ENCODE measurements at regions not wholly inside any gene's neighbourhood (a gene's known extent, or its start where the extent isn't known, plus 50 kb on each side); places are given as distances from the start of the nearest gene placed in this dataset.

DNA sequence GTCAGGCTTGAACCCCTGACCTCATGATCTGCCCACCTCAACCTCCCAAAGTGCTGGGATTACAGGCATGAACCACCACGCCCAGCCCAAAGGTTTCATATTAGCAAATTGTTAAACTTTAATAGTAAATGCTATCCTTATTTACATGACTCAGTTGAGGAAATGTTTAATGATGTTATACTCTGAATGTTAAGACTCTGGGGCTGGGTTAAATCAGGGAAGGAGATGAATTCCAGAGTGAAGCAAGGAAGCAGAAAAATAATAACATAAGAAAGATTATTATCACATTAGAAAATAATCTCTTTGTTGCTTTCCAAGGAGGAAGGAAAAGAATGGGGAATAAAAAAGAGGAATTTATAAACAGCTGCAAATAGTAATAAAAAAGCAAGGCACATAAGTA lies 105.3 kb downstream of the PTGS2 start:
- TF ChIP-seq, protein P1, sequence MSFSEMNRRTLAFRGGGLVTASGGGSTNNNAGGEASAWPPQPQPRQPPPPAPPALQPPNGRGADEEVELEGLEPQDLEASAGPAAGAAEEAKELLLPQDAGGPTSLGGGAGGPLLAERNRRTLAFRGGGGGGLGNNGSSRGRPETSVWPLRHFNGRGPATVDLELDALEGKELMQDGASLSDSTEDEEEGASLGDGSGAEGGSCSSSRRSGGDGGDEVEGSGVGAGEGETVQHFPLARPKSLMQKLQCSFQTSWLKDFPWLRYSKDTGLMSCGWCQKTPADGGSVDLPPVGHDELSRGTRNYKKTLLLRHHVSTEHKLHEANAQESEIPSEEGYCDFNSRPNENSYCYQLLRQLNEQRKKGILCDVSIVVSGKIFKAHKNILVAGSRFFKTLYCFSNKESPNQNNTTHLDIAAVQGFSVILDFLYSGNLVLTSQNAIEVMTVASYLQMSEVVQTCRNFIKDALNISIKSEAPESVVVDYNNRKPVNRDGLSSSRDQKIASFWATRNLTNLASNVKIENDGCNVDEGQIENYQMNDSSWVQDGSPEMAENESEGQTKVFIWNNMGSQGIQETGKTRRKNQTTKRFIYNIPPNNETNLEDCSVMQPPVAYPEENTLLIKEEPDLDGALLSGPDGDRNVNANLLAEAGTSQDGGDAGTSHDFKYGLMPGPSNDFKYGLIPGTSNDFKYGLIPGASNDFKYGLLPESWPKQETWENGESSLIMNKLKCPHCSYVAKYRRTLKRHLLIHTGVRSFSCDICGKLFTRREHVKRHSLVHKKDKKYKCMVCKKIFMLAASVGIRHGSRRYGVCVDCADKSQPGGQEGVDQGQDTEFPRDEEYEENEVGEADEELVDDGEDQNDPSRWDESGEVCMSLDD (tag by site-specific recombination; IDR thresholded peaks at IDR 0.05), result no peak
- TF ChIP-seq ZNF521 (tag by site-specific recombination; IDR thresholded peaks at IDR 0.05) (no peak), ZSCAN16 (tag by site-specific recombination; IDR thresholded peaks at IDR 0.05) (no peak), ZNF394 (tag by site-specific recombination; IDR thresholded peaks at IDR 0.05; ENCODE audit: borderline replicate concordance) (no peak), ZNF133 (tag by site-specific recombination; IDR thresholded peaks at IDR 0.05) (no peak), ZNF350 (tag by site-specific recombination; IDR thresholded peaks at IDR 0.05) (no peak), ZNF501 (tag by site-specific recombination; IDR thresholded peaks at IDR 0.05) (no peak), ZNF311 (tag by site-specific recombination; IDR thresholded peaks at IDR 0.05; ENCODE audit: borderline replicate concordance) (no peak), ZBTB20 (tag by site-specific recombination; IDR thresholded peaks at IDR 0.05) (no peak), ZNF843 (tag by site-specific recombination; IDR thresholded peaks at IDR 0.05) (no peak)
- TF ChIP-seq, protein P2, sequence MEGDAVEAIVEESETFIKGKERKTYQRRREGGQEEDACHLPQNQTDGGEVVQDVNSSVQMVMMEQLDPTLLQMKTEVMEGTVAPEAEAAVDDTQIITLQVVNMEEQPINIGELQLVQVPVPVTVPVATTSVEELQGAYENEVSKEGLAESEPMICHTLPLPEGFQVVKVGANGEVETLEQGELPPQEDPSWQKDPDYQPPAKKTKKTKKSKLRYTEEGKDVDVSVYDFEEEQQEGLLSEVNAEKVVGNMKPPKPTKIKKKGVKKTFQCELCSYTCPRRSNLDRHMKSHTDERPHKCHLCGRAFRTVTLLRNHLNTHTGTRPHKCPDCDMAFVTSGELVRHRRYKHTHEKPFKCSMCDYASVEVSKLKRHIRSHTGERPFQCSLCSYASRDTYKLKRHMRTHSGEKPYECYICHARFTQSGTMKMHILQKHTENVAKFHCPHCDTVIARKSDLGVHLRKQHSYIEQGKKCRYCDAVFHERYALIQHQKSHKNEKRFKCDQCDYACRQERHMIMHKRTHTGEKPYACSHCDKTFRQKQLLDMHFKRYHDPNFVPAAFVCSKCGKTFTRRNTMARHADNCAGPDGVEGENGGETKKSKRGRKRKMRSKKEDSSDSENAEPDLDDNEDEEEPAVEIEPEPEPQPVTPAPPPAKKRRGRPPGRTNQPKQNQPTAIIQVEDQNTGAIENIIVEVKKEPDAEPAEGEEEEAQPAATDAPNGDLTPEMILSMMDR (tag by site-specific recombination; IDR thresholded peaks at IDR 0.05), result no peak
- TF ChIP-seq, protein P3, sequence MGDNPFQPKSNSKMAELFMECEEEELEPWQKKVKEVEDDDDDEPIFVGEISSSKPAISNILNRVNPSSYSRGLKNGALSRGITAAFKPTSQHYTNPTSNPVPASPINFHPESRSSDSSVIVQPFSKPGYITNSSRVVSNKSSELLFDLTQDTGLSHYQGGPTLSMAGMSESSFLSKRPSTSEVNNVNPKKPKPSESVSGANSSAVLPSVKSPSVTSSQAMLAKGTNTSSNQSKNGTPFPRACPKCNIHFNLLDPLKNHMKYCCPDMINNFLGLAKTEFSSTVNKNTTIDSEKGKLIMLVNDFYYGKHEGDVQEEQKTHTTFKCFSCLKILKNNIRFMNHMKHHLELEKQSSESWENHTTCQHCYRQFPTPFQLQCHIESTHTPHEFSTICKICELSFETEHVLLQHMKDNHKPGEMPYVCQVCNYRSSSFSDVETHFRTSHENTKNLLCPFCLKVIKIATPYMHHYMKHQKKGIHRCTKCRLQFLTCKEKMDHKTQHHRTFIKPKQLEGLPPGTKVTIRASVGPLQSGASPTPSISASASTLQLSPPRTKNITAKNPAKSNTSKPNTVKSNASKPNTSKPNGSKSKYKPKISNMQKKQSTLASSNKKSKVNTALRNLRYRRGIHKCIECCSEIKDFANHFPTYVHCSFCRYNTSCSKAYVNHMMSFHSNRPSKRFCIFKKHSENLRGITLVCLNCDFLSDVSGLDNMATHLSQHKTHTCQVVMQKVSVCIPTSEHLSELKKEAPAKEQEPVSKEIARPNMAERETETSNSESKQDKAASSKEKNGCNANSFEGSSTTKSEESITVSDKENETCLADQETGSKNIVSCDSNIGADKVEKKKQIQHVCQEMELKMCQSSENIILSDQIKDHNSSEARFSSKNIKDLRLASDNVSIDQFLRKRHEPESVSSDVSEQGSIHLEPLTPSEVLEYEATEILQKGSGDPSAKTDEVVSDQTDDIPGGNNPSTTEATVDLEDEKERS (tag by site-specific recombination; IDR thresholded peaks at IDR 0.05), result no peak
- TF ChIP-seq, protein P4, sequence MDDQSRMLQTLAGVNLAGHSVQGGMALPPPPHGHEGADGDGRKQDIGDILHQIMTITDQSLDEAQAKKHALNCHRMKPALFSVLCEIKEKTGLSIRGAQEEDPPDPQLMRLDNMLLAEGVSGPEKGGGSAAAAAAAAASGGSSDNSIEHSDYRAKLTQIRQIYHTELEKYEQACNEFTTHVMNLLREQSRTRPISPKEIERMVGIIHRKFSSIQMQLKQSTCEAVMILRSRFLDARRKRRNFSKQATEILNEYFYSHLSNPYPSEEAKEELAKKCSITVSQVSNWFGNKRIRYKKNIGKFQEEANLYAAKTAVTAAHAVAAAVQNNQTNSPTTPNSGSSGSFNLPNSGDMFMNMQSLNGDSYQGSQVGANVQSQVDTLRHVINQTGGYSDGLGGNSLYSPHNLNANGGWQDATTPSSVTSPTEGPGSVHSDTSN (CRISPR knock-in tag; IDR thresholded peaks at IDR 0.05), result no peak

Data from HEK293 (cell line).